Adrenal gland (tissue), 5 donors: ENCODE measurements at regions not wholly inside any gene's neighbourhood (a gene's known extent, or its start where the extent isn't known, plus 50 kb on each side); places are given as distances from the start of the nearest gene placed in this dataset.

Source experiments
- CTCF ChIP-seq, 6 experiments: fragments of 450-650 bp in 4 of 6; fragments of 200-600 bp in 2 of 6; sonication (generic) in 1 of 6; IDR thresholded peaks; 1 replicate in 5 of 6; 2 replicates in 1 of 6; pipeline versions ENCODE4 v1.5.1 to v1.8.0; 2016 to 2021; ENCODE audit warnings: antibody characterized with exemption in 6 of 6, mild to moderate bottlenecking in 2 of 6, moderate library complexity in 1 of 6
- POLR2A ChIP-seq, 2 donors: fragments of 450-650 bp; IDR thresholded peaks; one replicate each; pipeline ENCODE4 v1.6.1; 2017; ENCODE audit warnings: antibody characterized with exemption in 2 of 2, mild to moderate bottlenecking in 2 of 2, moderate library complexity in 1 of 2
- donor health status: DM: no; HTN: no; CAD: no.

GRCh38 chr11:69904161-69904973, 85.2 kb upstream of the FGF3 start:
- TF ChIP-seq CTCF (IDR thresholded peaks at IDR 0.05) (no peak), POLR2A (IDR thresholded peaks at IDR 0.05) (no peak)
